ENCODE measurements at regions not wholly inside any gene's neighbourhood (a gene's known extent, or its start where the extent isn't known, plus 50 kb on each side); places are given as distances from the start of the nearest gene placed in this dataset.

DNA sequence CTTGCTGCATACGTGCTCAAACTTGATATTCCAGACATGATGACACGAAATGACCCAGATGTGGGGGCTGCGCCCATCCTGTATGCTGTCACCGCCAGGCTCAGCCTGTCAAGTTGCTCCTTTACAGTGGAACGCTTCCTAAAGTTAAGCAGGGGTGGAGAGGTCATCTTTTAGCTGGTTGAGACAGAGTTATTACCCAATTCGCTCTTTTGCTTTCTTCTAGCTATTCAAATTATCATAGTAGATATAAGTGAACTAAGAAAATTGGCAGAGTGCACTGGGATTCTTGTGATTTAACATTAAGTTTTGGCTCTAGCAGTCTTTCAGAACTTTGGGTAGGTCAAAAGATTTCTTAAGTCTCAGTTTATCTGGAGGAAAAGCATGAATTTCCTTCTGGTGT is 69.8 kb upstream of the BASP1 start:
- Histone ChIP-seq H4K91ac (replicated peaks; ENCODE audit: insufficient read length, low read length) (peak overlapping the region; percentile 29), H3K56ac (replicated peaks; ENCODE audit: insufficient read length, low read depth, low read length) (no peak overlapping the region), H2BK15ac (ENCODE audit: low read length) (0 out of 2 replicates have a peak overlapping the region, but pooled peaks have one; percentile 36), H3K14ac (ENCODE audit: insufficient read length) (no peak overlapping the region), H3K4me3 (ENCODE audit: extremely low read depth in 1 of 4, insufficient read depth in 2 of 4, low read depth in 3 of 4, low read length in 4 of 4) (no peak overlapping the region), H3K79me1 (ENCODE audit: low read depth, low read length) (no peaks in the 10 kb centered on the region), H3K9ac (replicated peaks in 1 of 4; ENCODE audit: extremely low read depth in 1 of 4, low read depth in 3 of 4, low read length in 3 of 4) (no peak overlapping the region), H3K4me2 (ENCODE audit: insufficient read depth in 1 of 2, low read depth in 2 of 2, low read length in 2 of 2) (0 out of 4 replicates have a peak overlapping the region, but pooled peaks of 1 of the 2 experiments have one; percentile 0), H4K20me1 (replicated peaks in 1 of 2; ENCODE audit: control insufficient read depth in 1 of 2, insufficient read depth in 2 of 2, low read length in 2 of 2) (no peaks in the 10 kb centered on the region), H4K5ac (ENCODE audit: insufficient read length, low read depth, low read length) (no peak overlapping the region), H3K27ac (ENCODE audit: low read depth, low read length) (no peak overlapping the region), H3K79me2 (ENCODE audit: control insufficient read depth in 1 of 2, insufficient read depth in 2 of 2, low read length in 2 of 2) (no peaks in the 10 kb centered on the region), H3K23ac (ENCODE audit: insufficient read length) (no peak overlapping the region), H3K23me2 (ENCODE audit: low read depth, low read length) (peaks cover 4% of the 10 kb centered on the region; the same call in 1 of the 2 replicates), H2BK5ac (ENCODE audit: low read depth, low read length) (peak overlapping the region; percentile 57; the same call in 1 of the 2 replicates), H3K9me3 (ENCODE audit: insufficient read depth in 2 of 2, low read depth in 1 of 2, low read length in 1 of 2) (no peaks in the 10 kb centered on the region), H3K18ac (ENCODE audit: extremely low read depth, low read length) (no peak overlapping the region), H2AFZ (ENCODE audit: low read length) (no peak overlapping the region), H3K36me3 (ENCODE audit: control insufficient read depth in 2 of 4, insufficient read depth in 4 of 4, low read length in 3 of 4) (no peaks in the 10 kb centered on the region), H3K4me1 (replicated peaks in 1 of 4; ENCODE audit: control insufficient read depth in 3 of 4, insufficient read depth in 4 of 4, low read length in 3 of 4) (peaks cover 6 to 21% (median 15%) of the 10 kb centered on the region in 4 experiments; a peak in 6 of 7 replicates), H4K8ac (ENCODE audit: extremely low read depth, insufficient read depth, low read length) (no peak overlapping the region), H2BK12ac (ENCODE audit: low read depth, low read length) (peak overlapping the region; percentile 84; the same call in 1 of the 2 replicates), H2BK120ac (replicated peaks; ENCODE audit: low read depth, low read length) (peak overlapping the region; percentile 16), H3K4ac (replicated peaks; ENCODE audit: insufficient read length, low read depth, low read length) (peak overlapping the region; percentile 27), H2AK5ac (ENCODE audit: low read depth, low read length) (peak overlapping the region; percentile 30; the same call in 1 of the 2 replicates), H2BK20ac (ENCODE audit: low read length) (peak overlapping the region; percentile 83), H3K27me3 (replicated peaks in 1 of 4; ENCODE audit: control insufficient read depth in 3 of 4, extremely low read depth in 1 of 4, insufficient read depth in 3 of 4, low read length in 3 of 4) (peaks cover 0 to 2% (median 0%) of the 10 kb centered on the region in 4 experiments; a peak in 1 of 7 replicates)
- FAIRE-seq (no peak), DNase-seq (ENCODE audit: low read depth in 1 of 2, low spot score in 2 of 2) (no peak)
- WGBS, 2 experiments (ENCODE audit: extremely low coverage in 1 of 2, insufficient coverage in 1 of 2, insufficient read length in 1 of 2, insufficient replicate concordance in 2 of 2, low coverage in 1 of 2, low lambda C conversion rate in 2 of 2, missing lambda C conversion rate in 1 of 2), result 82% methylated on average over 6 of the region's 6 CpGs; no CpG with 5 or more reads in 1 of the 2 experiments
- ChIA-PET CTCF (ENCODE audit: partially characterized antibody) (interaction anchor here (1.1 to 9.4 kb wide), 3 partner anchors 16 to 356 kb away, joined by 3 to 55 read pairs (median 16); no protein-coding TSS in a partner anchor), POLR2A (ENCODE audit: partially characterized antibody) (no interaction called here)
- TF ChIP-seq SRF (IDR thresholded peaks at IDR 0.05; ENCODE audit: low read depth, low read length), result no peak
- TF ChIP-seq NRF1 (IDR thresholded peaks at IDR 0.05; ENCODE audit: low read depth, low read length), result no peak
- TF ChIP-seq SUZ12 (IDR thresholded peaks at IDR 0.05; ENCODE audit: low read length), result no peak
- no peak for TF ChIP-seq MAFK (IDR thresholded peaks at IDR 0.05; ENCODE audit: low read depth, low read length)
- TF ChIP-seq RBBP5 (IDR thresholded peaks at IDR 0.05; ENCODE audit: borderline replicate concordance, low read depth, low read length), result no peak
- TF ChIP-seq TBP (IDR thresholded peaks at IDR 0.05; ENCODE audit: low read depth, low read length), result no peak

Data from H1 (cell line).